ENCODE measurements at regions not wholly inside any gene's neighbourhood (a gene's known extent, or its start where the extent isn't known, plus 50 kb on each side); places are given as distances from the start of the nearest gene placed in this dataset.

DNA sequence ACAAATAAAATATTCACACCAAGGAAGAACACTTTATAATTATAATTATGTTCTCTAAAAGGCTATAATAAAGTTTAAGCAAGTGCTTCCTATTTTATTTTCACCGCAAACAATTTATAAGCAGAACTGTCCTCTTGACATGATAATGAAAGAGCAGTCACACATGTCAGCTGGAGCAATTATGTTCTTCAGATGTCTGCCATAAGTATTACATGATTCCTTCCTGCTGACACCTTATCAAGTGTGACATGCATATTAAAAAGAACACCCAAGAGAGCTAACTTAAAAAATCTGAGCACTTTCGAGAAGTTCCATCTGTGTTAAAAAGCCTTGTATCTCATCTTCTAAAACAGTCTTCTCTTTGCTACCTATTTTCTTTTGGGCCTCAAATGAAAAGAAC, 249.5 kb downstream of the SQOR start:
- no peak overlapping the region for H2BK5ac ChIP-seq (ENCODE audit: insufficient read length, low read length)
- no peak overlapping the region for H2BK20ac ChIP-seq (ENCODE audit: low read depth, low read length, poor library complexity, severe bottlenecking)
- H3K56ac ChIP-seq (ENCODE audit: insufficient read length, low read depth, low read length): no peak overlapping the region
- no peak overlapping the region for H3K18ac ChIP-seq (ENCODE audit: insufficient read length, low read depth, low read length)
- no peaks in the 10 kb centered on the region for H3K79me1 ChIP-seq (ENCODE audit: insufficient read depth, low read depth, low read length, poor library complexity, severe bottlenecking)
- H2BK15ac ChIP-seq (ENCODE audit: low read depth, low read length): no peak overlapping the region
- Mint-ChIP-seq H3K4me1 (no peaks in the 10 kb centered on the region), H3K27ac (no peak overlapping the region), H3K4me3 (no peak overlapping the region), H3K36me3 (ENCODE audit: insufficient read depth in 1 of 3, low read depth in 3 of 3) (peaks cover 0 to 12% (median 2%) of the 10 kb centered on the region in 3 experiments; a peak in 3 of 7 replicates), H3K27me3 (ENCODE audit: low read depth) (no peaks in the 10 kb centered on the region), H3K9me3 (peaks cover 22 to 25% of the 10 kb centered on the region in 2 experiments)
- H2BK12ac ChIP-seq (ENCODE audit: insufficient read length, low read depth, low read length): no peak overlapping the region
- H3K9me3 ChIP-seq (ENCODE audit: control insufficient read depth, low read depth, low read length): no peaks in the 10 kb centered on the region
- no peak overlapping the region for H3K23ac ChIP-seq (ENCODE audit: insufficient read length, low read depth, low read length)
- no peak overlapping the region for H4K8ac ChIP-seq (replicated peaks; ENCODE audit: insufficient read length, low read depth, low read length)
- H3K4ac ChIP-seq (ENCODE audit: low read depth, low read length): no peak overlapping the region
- no peak overlapping the region for H3K4me2 ChIP-seq (ENCODE audit: insufficient read depth, insufficient read length, low read length)
- no peak overlapping the region for H4K5ac ChIP-seq (ENCODE audit: insufficient read length, low read depth, low read length)
- WGBS (ENCODE audit: extremely low coverage, insufficient read length, low lambda C conversion rate): no CpG with 5 or more reads among the region's 2 CpGs
- no peaks in the 10 kb centered on the region for H3K79me2 ChIP-seq (ENCODE audit: insufficient read depth, low read length)
- no peak overlapping the region for H2AK5ac ChIP-seq (ENCODE audit: insufficient read length, low read length)
- no peak overlapping the region for H2AFZ ChIP-seq (ENCODE audit: low read length)
- H3K27me3 ChIP-seq (ENCODE audit: insufficient read depth, low read length): no peaks in the 10 kb centered on the region
- H3K9ac ChIP-seq (ENCODE audit: extremely low read depth, insufficient read length, low read length): no peak overlapping the region
- no peak overlapping the region for H4K91ac ChIP-seq (ENCODE audit: insufficient read length, low read depth, low read length)
- H3T11ph ChIP-seq (ENCODE audit: low read length): no peak overlapping the region
- no peak overlapping the region for H2BK120ac ChIP-seq (ENCODE audit: low read depth, low read length, poor library complexity, severe bottlenecking)
- no peaks in the 10 kb centered on the region for H4K20me1 ChIP-seq (ENCODE audit: control insufficient read depth, insufficient read depth, insufficient read length)
- no peaks in the 10 kb centered on the region for H3K4me1 ChIP-seq (ENCODE audit: insufficient read depth, low read length)
- H3K27ac ChIP-seq (ENCODE audit: insufficient read length, low read depth, low read length): no peak overlapping the region
- TF ChIP-seq, protein P1, sequence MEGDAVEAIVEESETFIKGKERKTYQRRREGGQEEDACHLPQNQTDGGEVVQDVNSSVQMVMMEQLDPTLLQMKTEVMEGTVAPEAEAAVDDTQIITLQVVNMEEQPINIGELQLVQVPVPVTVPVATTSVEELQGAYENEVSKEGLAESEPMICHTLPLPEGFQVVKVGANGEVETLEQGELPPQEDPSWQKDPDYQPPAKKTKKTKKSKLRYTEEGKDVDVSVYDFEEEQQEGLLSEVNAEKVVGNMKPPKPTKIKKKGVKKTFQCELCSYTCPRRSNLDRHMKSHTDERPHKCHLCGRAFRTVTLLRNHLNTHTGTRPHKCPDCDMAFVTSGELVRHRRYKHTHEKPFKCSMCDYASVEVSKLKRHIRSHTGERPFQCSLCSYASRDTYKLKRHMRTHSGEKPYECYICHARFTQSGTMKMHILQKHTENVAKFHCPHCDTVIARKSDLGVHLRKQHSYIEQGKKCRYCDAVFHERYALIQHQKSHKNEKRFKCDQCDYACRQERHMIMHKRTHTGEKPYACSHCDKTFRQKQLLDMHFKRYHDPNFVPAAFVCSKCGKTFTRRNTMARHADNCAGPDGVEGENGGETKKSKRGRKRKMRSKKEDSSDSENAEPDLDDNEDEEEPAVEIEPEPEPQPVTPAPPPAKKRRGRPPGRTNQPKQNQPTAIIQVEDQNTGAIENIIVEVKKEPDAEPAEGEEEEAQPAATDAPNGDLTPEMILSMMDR (conservative IDR thresholded peaks at IDR 0.05): no peak
- H3K14ac ChIP-seq (ENCODE audit: insufficient read depth, low read length): no peak overlapping the region
- no peak for DNase-seq
- H3K23me2 ChIP-seq (ENCODE audit: insufficient read length, low read depth, low read length, poor library complexity, severe bottlenecking): no peaks in the 10 kb centered on the region

All from H9 (cell line).